ELR (cell line): ENCODE measurements at regions not wholly inside any gene's neighbourhood (a gene's known extent, or its start where the extent isn't known, plus 50 kb on each side); places are given as distances from the start of the nearest gene placed in this dataset.

Experiments
- DNase-seq: peaks from one replicate; pipeline ENCODE4 v3.0.0-alpha.2; 2015; ENCODE audit warnings: low read depth

- no peak for DNase-seq
These were observed 215.0 kb upstream of the ZFHX3 start for GRCh38 chr16:73262931-73263330.

GRCh38 chr16:73255031-73255430 lies 207.1 kb upstream of the ZFHX3 start:
- no peak for DNase-seq

- no peak for DNase-seq
These were observed 206.1 kb upstream of the ZFHX3 start for GRCh38 chr16:73253922-73254480.

GRCh38 chr16:73252446-73252845 lies 204.5 kb upstream of the ZFHX3 start:
- no peak for DNase-seq

- DNase-seq, result no peak
These were observed 203.7 kb upstream of the ZFHX3 start for GRCh38 chr16:73251608-73252007.

- DNase-seq, result no peak
These were observed 200.4 kb upstream of the ZFHX3 start for GRCh38 chr16:73248316-73248715.

GRCh38 chr16:73240920-73241319 lies 193.0 kb upstream of the ZFHX3 start:
- no peak for DNase-seq

- no peak for DNase-seq
These were observed 189.7 kb upstream of the ZFHX3 start for GRCh38 chr16:73237601-73238000.

GRCh38 chr16:73234496-73234895 lies 186.6 kb upstream of the ZFHX3 start:
- no peak for DNase-seq

GRCh38 chr16:73233846-73234424 lies 186.0 kb upstream of the ZFHX3 start:
- no peak for DNase-seq

GRCh38 chr16:73233329-73233765 lies 185.4 kb upstream of the ZFHX3 start:
- DNase-seq, result no peak

GRCh38 chr16:73232555-73233328 lies 184.8 kb upstream of the ZFHX3 start:
- peak; percentile 93 for DNase-seq

GRCh38 chr16:73231944-73232554 lies 184.1 kb upstream of the ZFHX3 start:
- no peak for DNase-seq

- DNase-seq, result no peak
These were observed 183.5 kb upstream of the ZFHX3 start for GRCh38 chr16:73231379-73231778.

GRCh38 chr16:73230651-73231050 lies 182.7 kb upstream of the ZFHX3 start:
- no peak for DNase-seq

- DNase-seq, result peak; percentile 67
These were observed 180.7 kb upstream of the ZFHX3 start for GRCh38 chr16:73228649-73229048.

- no peak for DNase-seq
These were observed 178.7 kb upstream of the ZFHX3 start for GRCh38 chr16:73226675-73227074.

- no peak for DNase-seq
These were observed 178.1 kb upstream of the ZFHX3 start for GRCh38 chr16:73225983-73226382.

GRCh38 chr16:73220836-73221235 lies 172.9 kb upstream of the ZFHX3 start:
- no peak for DNase-seq

- DNase-seq, result no peak
These were observed 171.2 kb upstream of the ZFHX3 start for GRCh38 chr16:73219176-73219575.

GRCh38 chr16:73217654-73218053 lies 169.7 kb upstream of the ZFHX3 start:
- peak; percentile 33 for DNase-seq

GRCh38 chr16:73216932-73217331 lies 169.0 kb upstream of the ZFHX3 start:
- DNase-seq, result no peak
